Stimulated activated CD4-positive, alpha-beta T cell treated with anti-CD3 and anti-CD28 coated beads, Interleukin-12 subunit alpha, Interleukin-12 subunit beta, amount 100 ng/mL, for 48 hours (primary cell): ENCODE measurements at regions not wholly inside any gene's neighbourhood (a gene's known extent, or its start where the extent isn't known, plus 50 kb on each side); places are given as distances from the start of the nearest gene placed in this dataset.

Experiments used
- DNase-seq, 3 donors: peaks; one replicate each; pipeline ENCODE4 v3.0.0-alpha.2; 2020; ENCODE audit warnings: low read depth in 2 of 3, low spot score in 1 of 3

DNA sequence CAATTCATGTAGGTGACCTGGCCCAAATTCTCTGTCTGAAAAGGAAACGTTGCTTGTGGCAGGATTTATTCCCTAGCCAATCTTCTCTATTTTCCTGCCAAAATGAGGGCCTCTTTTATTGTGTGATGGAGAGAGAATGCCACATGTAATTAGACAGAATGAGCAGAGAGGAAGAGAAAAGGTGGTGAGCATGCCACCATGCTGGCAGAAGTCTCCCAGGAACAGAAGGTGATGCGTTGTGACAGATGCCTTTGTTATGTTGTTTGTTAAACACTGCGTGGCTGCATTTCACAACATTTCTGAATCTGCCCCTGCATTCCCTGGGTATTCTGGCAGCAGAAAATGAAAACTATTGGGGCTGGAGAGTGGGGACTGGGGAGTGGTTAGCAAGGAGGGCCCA lies 577.6 kb downstream of the TLR4 start:
- no peak for DNase-seq

DNA sequence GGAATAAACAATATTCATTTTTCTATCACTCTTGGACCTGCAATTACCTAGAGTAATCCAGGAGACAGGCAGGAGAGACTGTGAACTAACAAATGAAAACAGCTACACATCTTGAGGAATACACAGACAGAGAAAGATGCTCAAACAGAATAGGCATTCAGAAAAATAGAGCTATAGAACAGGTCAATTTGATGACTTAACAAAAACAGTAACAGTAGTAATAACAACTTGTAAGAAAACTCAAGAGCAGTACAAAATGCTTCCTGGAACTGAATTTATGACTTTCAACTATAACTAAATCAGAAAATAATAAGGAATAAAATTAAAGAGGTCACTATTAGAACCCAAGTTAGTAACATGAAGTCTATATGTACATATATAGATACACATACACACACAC lies 579.3 kb downstream of the TLR4 start:
- no peak for DNase-seq

DNA sequence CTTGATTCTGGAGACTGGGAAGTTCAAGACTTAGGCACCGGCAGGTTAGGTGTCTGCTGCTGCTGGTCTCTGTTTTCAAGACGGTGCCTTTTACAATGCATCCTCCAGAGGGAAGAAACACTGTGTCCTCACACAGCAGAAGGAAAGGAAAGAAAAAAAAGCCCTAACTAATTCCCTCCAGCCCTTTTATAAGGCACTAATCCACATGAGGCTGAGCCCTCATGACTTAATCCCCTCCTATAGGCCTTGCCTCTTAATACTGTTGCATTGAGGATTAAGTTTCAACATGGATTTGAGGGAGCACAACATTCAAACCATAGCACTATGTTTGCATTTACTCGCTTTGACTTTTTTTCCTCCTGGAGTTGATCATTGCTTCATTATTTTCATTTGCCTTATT lies 585.9 kb downstream of the TLR4 start:
- DNase-seq: no peak

DNA sequence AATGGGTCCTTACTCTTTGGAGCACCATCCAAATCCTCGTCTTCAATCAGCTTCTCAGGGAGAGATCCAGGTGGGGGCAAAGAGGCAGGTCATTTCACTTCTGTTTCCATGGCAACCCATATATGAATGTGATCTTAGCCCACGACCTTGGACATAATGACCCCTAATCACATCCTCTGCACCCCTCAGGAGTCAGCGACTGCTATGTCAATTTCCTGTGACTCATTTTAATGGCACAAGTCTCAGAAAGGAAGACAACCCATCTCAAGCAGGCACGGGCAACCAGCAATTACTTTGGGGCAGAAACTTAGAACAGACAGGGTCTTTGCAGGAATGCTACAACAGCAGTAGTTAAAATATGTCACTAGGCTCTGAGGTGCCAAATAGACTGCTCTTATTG lies 591.2 kb downstream of the TLR4 start:
- DNase-seq: no peak

DNA sequence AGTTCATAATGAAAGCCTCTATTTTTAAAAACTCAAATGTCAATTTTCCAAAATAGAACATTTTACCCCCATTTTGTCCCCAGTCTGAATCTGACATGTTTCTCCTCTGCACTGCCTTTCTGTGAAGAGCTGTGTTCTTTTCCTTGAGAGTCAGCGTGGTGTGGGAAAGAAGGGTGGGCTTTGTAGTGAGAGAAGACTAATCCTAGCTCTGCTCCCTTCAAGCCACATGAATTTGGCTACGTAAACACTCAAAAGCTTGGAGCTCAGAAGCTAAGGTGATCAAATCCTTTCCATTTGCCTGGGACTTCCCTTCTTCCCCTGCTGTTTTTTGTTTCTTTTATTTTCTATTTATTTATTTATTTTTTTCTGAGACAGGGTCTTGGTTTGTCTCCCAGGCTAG lies 598.5 kb downstream of the TLR4 start:
- DNase-seq: no peak

DNA sequence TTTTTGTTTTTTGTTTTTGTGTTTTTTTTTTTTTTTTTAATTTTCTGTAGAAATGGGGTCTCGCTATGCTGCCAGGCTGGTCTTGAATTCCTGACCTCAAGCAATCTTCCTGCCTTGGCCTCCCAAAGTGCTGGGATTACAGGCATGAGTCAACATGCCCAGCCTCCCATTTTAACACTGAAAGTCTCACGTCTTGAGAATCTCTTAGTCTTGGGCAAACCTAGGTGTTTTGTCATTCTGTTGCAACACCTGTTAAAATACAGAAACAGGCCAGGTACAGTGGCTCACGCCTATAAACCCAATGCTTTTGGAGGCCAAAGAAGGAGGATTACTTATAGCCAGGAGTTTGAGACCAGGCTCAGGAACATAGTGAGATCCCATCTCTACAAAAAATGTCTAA lies 599.0 kb downstream of the TLR4 start:
- DNase-seq: no peak

DNA sequence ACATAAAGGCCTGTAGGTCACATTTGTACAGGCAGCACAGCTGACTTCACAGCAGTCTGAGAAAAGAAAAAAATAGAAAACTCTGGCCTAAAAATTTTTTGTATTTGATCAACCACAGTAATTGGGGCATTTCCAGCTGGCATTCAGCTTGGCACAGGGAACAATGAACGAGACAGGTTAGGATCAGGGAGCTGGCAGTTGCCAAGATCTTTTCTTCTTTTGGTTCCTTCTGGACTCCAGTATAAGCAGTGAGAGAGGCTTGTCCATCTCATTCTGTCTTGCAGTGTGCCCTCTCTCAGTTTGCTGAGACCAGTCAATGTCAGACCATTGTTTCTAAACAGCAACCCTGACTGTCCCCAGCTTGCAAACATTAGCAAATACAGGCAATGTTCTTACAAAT lies 601.1 kb downstream of the TLR4 start:
- DNase-seq: no peak

DNA sequence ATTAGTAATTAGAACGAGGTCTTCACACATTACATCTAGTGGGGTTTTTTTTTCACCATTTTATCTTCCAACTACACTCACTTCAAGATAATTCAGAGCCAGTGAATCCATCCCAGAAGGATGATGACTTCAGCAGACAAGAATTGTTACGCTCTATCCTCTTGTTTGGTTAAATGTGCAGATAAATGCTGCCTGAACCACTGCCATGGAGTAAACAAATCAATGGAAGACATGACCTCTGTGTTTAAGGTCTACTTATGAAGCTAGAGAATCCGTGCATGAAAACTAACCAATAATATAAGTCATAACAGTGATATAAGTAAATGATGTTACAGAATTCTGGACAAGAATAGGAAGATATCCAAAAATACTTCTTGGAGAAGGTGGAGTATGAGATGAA lies 602.6 kb downstream of the TLR4 start:
- DNase-seq: no peak

DNA sequence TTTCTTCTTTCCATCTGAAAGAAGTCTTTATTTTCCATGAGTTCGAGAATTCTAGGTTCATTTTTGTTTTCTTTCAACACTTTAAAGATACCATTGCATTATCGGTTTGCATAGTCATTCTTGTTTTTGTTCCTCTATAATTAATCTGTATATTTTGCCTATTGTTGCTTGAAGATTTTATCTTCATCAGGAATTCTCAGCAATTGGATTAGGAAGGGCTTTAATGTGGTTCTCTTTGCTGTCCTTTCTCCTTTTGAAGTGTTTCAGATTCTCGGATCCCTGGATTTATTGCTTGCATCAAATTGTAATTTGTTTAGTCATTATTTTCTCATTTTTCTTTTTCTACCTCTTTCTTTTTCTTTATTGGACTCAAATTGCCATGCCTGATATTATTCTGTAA lies 609.8 kb downstream of the TLR4 start:
- DNase-seq: no peak

DNA sequence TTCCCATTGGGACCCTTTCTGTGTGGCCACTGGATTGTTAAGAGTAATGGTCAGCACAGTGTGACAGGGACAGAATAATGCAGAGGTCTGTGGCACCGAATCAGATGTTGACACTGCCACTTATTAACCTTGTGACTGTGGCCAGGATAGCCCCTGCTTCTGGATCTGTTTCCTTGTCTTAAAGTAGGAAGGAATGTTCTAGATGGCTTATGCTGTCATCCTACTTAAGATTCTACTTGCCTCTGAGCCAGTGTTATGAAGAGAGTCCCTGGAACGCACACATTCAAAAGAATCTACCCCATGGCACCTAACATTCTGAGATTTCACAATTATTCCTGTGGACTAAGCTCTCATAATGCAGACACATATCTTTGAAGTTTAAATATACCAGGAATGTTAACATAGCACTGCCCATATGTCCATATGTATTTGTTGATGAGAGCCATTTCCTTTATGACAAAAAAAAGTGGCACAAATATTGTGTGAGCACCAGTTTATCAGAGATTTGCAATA lies 612.7 kb downstream of the TLR4 start:
- no peak for DNase-seq

DNA sequence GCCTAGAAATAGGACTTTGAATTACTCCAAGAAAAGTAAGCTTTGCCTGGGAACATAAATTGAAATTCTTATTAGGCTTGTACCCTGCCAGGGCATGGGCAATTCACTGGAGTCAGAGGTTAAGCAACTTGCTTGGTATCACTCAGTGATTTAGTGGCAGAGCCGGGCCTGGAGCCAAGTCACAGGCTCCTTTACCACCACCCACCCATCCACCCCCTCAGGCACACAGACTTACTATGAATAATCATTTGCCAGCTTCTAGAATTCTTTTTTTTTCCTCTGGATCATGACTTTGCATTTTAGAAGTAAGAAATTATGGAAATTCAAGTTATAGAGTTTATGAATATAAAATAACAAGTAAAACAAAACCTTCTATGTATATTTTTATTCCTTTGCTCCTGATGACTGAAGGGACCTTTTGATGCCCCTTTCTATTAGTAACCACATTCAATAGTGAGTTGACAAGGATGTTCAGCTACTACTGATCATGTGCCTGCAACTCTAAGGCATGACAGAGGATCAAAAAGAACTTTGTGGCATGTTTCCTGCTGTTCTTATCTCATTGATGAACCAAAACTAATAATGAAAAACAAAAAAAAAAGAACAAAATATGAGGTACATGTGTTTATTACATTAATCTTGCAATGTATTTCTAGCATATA lies 614.7 kb downstream of the TLR4 start:
- no peak for DNase-seq

DNA sequence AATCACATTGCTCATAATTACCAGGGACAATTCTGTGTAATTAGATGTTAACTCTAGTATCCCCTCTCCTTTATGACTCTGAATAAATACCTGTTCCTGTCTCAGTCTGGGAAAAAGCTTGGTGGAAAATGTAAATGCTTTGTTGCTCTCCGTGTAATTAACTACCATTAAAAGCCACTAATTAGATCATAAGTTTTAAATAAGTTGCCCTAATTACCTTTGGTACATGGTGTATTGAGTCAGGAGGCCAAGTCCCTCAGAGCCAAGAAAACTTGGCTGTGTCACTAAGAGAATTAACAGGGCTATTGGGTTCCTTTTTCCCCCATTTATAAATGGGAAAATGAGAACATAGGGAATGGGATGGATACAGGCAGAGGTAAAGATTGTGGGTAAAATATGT lies 617.6 kb downstream of the TLR4 start:
- DNase-seq: no peak

DNA sequence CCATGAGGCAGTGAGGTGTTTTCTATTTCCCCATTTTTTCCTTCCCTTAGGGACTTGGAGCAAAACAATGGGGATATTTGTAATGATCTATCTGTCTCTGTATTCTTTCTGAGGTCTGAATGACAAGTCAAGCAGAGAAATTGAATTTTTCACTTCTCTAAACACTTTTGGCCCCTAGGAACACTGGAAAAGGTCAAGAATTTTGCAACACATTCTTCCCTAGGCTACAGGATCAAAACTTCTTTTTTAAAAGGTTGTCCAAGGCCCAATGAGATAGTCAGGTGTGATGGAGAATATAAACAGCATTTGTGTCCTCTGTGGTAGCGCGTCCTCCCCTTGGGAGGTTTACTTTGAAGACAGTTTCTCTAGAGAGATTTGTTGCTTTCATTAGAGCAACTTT lies 620.5 kb downstream of the TLR4 start:
- DNase-seq: no peak

DNA sequence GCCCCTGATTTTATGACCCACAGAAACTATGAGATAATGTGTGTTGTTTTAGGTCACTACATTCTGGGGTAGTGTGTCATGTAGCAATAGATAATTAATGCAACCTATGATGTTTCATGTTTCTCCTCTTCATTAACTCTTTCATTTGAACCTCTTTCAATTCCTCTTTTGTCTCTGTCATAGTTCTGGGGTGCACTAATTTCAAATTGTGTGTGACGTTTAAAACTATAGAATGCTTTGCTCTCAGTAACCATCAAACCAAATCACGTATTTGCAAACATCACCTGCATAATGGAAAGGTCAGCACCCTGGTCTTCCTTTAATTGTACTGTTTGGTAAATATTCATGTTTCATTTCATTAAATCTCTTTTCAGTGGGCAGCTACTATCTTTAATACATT lies 621.6 kb downstream of the TLR4 start:
- no peak for DNase-seq

DNA sequence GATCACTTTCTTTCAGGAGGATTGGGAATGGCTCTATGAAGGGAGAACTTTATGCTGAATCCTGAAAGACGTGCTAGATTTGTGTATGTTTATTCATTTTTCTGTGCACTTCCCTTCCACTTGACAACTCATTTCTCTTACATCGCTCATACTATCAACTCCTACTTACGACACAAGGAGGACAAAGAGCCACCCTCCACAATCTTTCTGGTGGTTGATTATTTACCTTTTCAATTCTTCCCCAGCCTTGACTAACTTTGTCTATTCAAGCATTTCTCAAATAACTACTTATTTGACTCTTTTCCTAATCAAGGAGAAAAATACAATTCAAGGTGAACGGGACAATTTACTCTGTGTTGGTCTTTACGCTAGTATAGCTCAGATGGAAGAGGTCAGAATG lies 622.1 kb downstream of the TLR4 start:
- DNase-seq: no peak

DNA sequence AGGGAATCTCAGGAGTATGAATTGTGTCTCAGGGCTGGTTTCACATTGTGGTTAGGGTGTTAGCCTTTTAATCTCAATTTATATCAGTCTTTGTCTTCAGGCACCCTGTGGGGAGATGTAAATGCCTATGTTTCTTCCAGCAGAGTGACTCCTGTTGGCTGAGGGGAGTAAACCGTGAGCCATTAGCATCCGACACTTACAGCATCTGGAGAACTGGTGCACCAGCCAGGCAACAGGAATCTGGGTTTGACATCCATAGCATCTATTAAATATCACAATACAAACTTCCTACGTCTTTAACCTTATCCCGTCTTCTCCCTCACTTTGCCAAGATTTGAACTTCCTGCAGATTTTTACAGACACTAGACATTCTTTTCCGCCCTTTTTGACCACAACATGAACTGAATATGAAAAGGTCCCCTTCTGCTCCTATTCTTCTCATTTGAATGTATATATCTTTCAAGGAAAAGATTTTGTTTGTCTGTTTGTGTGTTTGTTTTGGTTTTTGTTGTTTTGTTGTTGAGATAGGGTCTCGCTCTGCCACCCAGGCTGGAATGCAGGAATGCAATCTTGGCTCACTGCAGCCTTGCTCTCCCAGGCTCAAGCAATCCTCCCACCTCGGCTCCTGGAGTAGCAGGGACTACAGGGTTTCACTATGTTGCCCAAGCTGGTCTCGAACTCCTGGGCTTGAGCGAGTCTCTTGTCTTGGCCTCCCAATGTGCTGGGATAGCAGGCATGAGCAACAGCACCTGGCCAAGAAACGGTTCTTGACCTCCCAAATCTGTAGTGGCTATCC lies 626.2 kb downstream of the TLR4 start:
- DNase-seq: no peak

DNA sequence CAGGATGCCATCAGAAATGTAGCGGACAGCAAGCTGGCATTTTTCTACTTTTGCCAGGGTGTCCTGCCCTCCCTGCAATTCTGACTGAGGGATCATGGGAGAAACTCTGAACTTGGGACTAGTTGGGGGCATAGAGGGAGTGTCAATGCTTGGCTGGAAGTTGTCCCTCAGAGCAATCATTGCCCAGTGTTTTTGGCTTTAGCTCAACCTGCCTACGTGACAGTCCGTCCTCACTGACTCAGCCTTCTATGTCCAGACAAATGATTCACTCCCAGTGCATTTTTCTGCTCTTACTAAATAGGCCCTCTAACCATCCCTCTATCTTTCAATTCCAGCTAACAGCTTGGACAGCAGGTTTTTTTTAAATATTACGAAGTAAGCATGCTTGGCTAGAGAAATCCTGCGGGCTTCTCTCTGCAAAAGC lies 627.4 kb downstream of the TLR4 start:
- no peak for DNase-seq

DNA sequence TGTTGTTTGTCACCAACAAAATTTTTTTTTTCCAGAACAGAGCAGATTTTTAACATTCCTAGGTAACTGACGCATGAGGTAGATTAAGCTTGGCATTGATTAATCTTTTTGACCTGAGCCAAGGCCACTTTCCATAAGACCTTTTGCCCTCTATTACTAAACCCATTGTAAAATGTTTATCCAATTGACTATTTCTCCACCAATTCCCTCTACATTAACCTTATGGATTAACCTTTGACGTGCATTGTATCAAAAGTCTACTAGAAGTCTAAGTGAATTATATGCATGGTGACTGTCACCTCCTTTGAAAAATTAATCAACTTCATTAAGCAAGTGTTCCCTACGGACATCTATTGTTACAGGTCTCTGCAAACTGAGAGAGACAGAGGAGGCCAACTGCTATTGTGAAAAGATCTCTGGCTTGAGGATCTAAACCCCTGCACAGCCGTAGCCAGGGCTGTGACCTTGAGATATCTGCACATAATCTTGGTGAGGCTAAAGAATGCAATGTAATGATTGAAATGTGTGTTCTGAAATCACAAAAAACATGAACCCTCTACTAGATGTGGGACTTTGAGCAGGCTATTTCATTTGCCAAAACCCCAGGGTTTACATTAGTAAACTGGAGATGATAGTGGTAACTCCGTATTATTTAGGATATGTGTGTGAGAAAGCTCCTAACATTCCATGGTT lies 632.2 kb downstream of the TLR4 start:
- DNase-seq: no peak

DNA sequence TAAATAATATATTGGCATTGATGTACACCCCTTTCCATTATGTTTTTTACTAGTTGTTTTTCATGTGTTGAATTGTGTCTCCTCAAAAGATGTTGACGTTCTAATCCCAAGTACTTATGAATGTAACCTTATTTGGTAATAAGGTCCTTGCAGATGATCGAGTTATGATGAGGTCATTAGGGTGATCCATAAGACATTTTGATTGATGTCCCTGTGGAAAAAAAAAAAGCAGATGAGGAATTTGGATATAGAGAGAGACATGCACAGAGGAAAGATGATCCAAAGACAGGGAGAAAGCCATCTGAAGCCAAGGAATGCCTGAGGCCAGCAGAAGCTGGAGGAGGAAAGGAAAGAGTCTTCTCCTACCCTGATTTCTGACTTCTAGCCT lies 632.7 kb downstream of the TLR4 start:
- DNase-seq: no peak

DNA sequence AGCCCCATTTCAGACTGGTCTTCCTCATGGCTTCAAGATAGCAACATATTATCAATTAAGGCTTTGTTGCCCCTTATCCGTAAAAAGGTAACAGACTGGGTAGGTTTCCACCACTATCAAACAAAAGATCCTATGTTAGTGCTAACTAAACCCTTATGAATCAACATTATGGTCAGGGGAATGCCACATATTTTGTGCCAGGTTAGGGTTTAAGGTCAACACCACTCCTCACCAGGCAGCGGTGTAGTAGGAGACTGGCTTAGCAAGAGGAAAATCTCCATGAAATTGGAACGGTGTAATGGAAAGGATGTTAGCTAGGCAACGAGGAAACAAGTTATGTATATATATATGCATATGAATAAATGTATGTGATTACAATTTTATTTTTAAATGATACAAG lies 655.8 kb downstream of the TLR4 start:
- no peak for DNase-seq

DNA sequence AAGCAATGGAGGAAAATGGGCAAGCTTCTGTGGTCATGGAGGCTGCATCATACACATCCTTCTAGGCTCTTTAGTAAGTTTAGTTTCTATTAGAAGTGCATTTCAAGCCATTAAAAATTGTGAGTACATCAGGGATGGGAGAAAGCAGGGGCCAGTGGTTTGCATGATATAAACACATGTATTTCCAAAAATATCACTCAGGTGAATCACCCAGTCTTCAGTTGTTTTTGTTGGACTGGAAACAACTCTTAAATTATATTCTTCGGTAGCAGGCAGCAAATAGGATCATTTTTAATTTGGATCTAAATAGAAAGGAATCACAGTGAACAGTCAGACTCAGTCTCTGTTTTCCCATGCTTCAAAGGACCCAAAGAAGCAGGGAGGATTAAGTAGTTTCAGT lies 657.9 kb downstream of the TLR4 start:
- DNase-seq: no peak

DNA sequence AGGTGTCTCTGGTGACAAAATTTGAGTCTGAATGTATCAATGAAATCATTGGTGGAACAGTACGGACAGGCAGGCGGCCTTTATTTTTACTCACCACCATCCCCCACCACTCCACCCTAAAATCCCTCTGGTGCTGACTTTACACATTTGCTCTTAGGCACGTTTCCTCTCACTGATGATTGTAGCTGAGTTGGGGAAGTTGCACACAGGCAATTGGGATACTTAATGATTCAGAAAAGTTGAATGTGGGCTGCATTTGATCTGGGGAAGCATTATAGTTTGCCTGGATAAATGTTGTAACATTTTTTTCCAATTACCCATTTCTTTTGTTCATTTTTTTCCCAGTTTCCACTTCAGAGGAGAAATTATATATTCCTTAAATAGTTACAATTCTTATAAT lies 658.4 kb downstream of the TLR4 start:
- no peak for DNase-seq
